Stimulated activated CD8-positive, alpha-beta memory T cell treated with anti-CD3 and anti-CD28 coated beads, Interleukin-2, amount 100 ng/mL, for 1 hour (primary cell): ENCODE measurements at regions not wholly inside any gene's neighbourhood (a gene's known extent, or its start where the extent isn't known, plus 50 kb on each side); places are given as distances from the start of the nearest gene placed in this dataset.
"Not testable (repeated sequence)": the region's sequence is repeated elsewhere in the genome, so short reads cannot be mapped to it uniquely, and the experiment has no call there.

Experiments used
- DNase-seq, 2 donors: peaks; one replicate each; pipeline ENCODE4 v3.0.0-alpha.2; 2020; ENCODE audit warnings: low read depth in 2 of 2

- DNase-seq, result no peak
Observed at GRCh38 chr5:86671536-86671935, 53.8 kb downstream of the COX7C start.

GRCh38 chr5:86674069-86674468, 56.3 kb downstream of the COX7C start:
- DNase-seq, result no peak

- DNase-seq, result no peak
Observed at GRCh38 chr5:86675311-86675710, 57.6 kb downstream of the COX7C start.

- DNase-seq, result no peak
Observed at GRCh38 chr5:86679529-86679928, 61.8 kb downstream of the COX7C start.

GRCh38 chr5:86679949-86680348, 62.2 kb downstream of the COX7C start:
- no peak for DNase-seq

- DNase-seq, result no peak
Observed at GRCh38 chr5:86684222-86684621, 66.5 kb downstream of the COX7C start.

GRCh38 chr5:86686046-86686445, 68.3 kb downstream of the COX7C start:
- DNase-seq, result no peak

- no peak for DNase-seq
Observed at GRCh38 chr5:86688406-86688805, 70.7 kb downstream of the COX7C start.

GRCh38 chr5:86689103-86689729, 71.5 kb downstream of the COX7C start:
- no peak for DNase-seq

- DNase-seq, result no peak
Observed at GRCh38 chr5:86709157-86709881, 91.6 kb downstream of the COX7C start.

GRCh38 chr5:86716121-86716520, 98.4 kb downstream of the COX7C start:
- no peak for DNase-seq

- not testable (repeated sequence) for DNase-seq
Observed at GRCh38 chr5:86731319-86732117, 113.8 kb downstream of the COX7C start.

GRCh38 chr5:86735370-86735769, 117.6 kb downstream of the COX7C start:
- DNase-seq, result no peak

GRCh38 chr5:86737579-86737978, 119.8 kb downstream of the COX7C start:
- no peak for DNase-seq

- no peak for DNase-seq
Observed at GRCh38 chr5:86748538-86749105, 130.9 kb downstream of the COX7C start.

- DNase-seq, result no peak
Observed at GRCh38 chr5:86749841-86750240, 132.1 kb downstream of the COX7C start.

- no peak for DNase-seq
Observed at GRCh38 chr5:86756839-86757238, 139.1 kb downstream of the COX7C start.

GRCh38 chr5:86757824-86758223, 140.1 kb downstream of the COX7C start:
- no peak for DNase-seq

GRCh38 chr5:86760661-86761060, 142.9 kb downstream of the COX7C start:
- no peak for DNase-seq

- DNase-seq, result no peak
Observed at GRCh38 chr5:86763929-86764328, 146.2 kb downstream of the COX7C start.

GRCh38 chr5:86765778-86766502, 148.2 kb downstream of the COX7C start:
- DNase-seq, result no peak

GRCh38 chr5:86768699-86769202, 151.0 kb downstream of the COX7C start:
- no peak for DNase-seq
